ENCODE measurements at regions not wholly inside any gene's neighbourhood (a gene's known extent, or its start where the extent isn't known, plus 50 kb on each side); places are given as distances from the start of the nearest gene placed in this dataset.

DNA sequence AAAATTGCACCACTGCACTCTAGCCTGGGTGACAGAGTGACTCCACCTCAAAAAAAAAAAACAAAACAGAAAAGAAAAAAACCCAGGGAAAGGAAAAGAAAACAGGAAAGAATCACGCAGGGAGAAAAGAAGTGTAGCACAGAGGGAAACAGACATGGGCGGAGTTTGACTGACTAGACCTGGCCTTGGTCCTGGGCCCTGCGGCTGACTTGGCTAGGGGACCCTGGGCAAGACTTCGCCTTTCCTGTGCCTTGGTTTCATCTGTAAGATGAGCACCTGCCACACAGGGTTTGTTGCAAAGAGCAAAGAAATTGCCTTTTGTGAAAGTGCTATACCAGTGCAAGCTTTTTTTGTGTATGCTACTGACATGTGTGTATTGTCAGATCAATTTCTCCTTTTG, 71.3 kb upstream of the KCNG1 start:
- Histone ChIP-seq H2BK15ac (replicated peaks; ENCODE audit: low read depth) (no peak overlapping the region), H3K79me2 (ENCODE audit: control insufficient read depth, insufficient read depth, low read length) (no peaks in the 10 kb centered on the region), H3K79me1 (ENCODE audit: low read length) (no peaks in the 10 kb centered on the region), H3K56ac (ENCODE audit: low read length) (no peak overlapping the region), H2BK5ac (ENCODE audit: low read length) (no peak overlapping the region), H3K4me2 (ENCODE audit: low read length) (no peak overlapping the region), H4K5ac (ENCODE audit: low read length) (no peak overlapping the region), H3K27me3 (ENCODE audit: insufficient read depth, low read length, poor library complexity) (no peaks in the 10 kb centered on the region), H3K23ac (ENCODE audit: low read length) (no peak overlapping the region), H3K18ac (ENCODE audit: low read length) (no peak overlapping the region), H2AK5ac (ENCODE audit: low read length) (no peak overlapping the region), H3K4me1 (ENCODE audit: control insufficient read depth, low read depth, low read length) (peaks cover 10% of the 10 kb centered on the region), H4K8ac (ENCODE audit: low read depth, low read length) (no peak overlapping the region), H3K27ac (ENCODE audit: low read depth, low read length) (no peak overlapping the region), H3K36me3 (ENCODE audit: control insufficient read depth, insufficient read depth, low read length) (no peaks in the 10 kb centered on the region), H2BK120ac (ENCODE audit: low read depth, low read length) (no peak overlapping the region), H3K4ac (ENCODE audit: low read depth, low read length) (no peak overlapping the region), H3K9ac (ENCODE audit: low read length) (no peak overlapping the region), H3K4me3 (ENCODE audit: low read length) (no peak overlapping the region)
- WGBS (ENCODE audit: extremely low coverage, insufficient coverage, low lambda C conversion rate), result no CpG with 5 or more reads among the region's 4 CpGs
- DNase-seq, result no peak

DNA sequence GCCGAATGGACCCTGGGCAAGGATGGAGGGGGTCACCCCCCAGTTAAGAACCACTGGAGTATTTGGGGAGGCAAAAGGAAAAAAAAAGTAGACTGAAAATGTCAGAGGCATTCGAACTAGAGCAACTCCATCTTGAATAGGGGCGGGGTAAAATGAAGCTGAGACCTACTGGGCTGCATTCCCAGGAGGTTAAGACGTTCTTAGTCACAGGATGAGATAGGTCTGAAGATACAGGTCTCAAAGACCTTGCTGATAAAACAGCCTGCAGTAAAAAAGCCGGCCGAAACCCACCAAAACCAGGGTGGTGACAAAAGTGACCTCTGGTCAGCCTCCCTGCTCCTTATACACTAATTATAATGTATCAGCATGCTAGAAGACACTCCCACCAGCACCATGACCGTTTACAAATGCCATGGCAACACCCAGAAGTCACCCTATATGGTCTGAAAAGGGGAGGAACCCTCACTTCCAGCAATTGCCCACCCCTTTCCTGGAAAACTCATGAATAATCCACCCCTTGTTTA, 70.4 kb upstream of the KCNG1 start:
- Histone ChIP-seq H4K8ac (ENCODE audit: low read depth, low read length) (no peak overlapping the region), H2BK120ac (ENCODE audit: low read depth, low read length) (peak overlapping the region; percentile 19), H3K79me2 (ENCODE audit: control insufficient read depth, insufficient read depth, low read length) (no peaks in the 10 kb centered on the region), H4K5ac (ENCODE audit: low read length) (no peak overlapping the region), H3K56ac (ENCODE audit: low read length) (peak overlapping the region; percentile 28), H3K36me3 (ENCODE audit: control insufficient read depth, insufficient read depth, low read length) (no peaks in the 10 kb centered on the region), H3K27me3 (ENCODE audit: insufficient read depth, low read length, poor library complexity) (no peaks in the 10 kb centered on the region), H2BK15ac (replicated peaks; ENCODE audit: low read depth) (no peak overlapping the region), H3K27ac (ENCODE audit: low read depth, low read length) (peak overlapping the region; percentile 87), H3K9ac (ENCODE audit: low read length) (no peak overlapping the region), H3K79me1 (ENCODE audit: low read length) (no peaks in the 10 kb centered on the region), H3K4me1 (ENCODE audit: control insufficient read depth, low read depth, low read length) (peaks cover 10% of the 10 kb centered on the region), H3K4me3 (ENCODE audit: low read length) (no peak overlapping the region), H2BK5ac (ENCODE audit: low read length) (peak overlapping the region; percentile 9), H3K18ac (ENCODE audit: low read length) (peak overlapping the region; percentile 91), H3K23ac (ENCODE audit: low read length) (no peak overlapping the region), H3K4ac (ENCODE audit: low read depth, low read length) (peak overlapping the region; percentile 88), H3K4me2 (ENCODE audit: low read length) (no peak overlapping the region), H2AK5ac (ENCODE audit: low read length) (no peak overlapping the region)
- peak; percentile 87 for DNase-seq
- no CpG with 5 or more reads among the region's 7 CpGs for WGBS (ENCODE audit: extremely low coverage, insufficient coverage, low lambda C conversion rate)

DNA sequence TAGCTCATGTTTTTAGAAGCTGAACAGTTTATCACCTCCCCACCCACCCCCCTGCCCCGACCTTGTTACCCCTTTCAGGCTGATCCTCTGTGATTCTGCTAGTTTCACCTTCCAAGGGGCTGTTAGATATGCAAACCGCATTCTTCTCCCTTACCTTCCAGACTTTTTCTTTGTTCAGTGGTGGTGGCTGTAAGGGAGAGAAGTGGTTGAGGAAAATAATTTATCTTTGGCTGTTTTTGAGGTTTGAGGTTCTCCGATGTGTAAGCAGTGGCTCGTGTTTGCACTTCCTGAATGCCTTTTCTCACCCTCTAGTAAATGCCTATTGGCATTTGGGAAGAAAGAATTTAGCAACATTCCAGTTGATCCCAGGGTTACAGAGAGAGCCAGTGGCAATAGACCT, 69.4 kb upstream of the KCNG1 start:
- no peak overlapping the region for H3K4ac ChIP-seq (ENCODE audit: low read depth, low read length)
- peak overlapping the region; percentile 32 for H3K18ac ChIP-seq (ENCODE audit: low read length)
- H3K9ac ChIP-seq (ENCODE audit: low read length), result peak overlapping the region; percentile 2
- H4K5ac ChIP-seq (ENCODE audit: low read length), result no peak overlapping the region
- H2AK5ac ChIP-seq (ENCODE audit: low read length), result no peak overlapping the region
- no peak overlapping the region for H3K4me2 ChIP-seq (ENCODE audit: low read length)
- DNase-seq, result peak; percentile 95
- peak overlapping the region; percentile 9 for H2BK5ac ChIP-seq (ENCODE audit: low read length)
- peak overlapping the region; percentile 28 for H3K56ac ChIP-seq (ENCODE audit: low read length)
- H3K4me1 ChIP-seq (ENCODE audit: control insufficient read depth, low read depth, low read length), result peaks cover 10% of the 10 kb centered on the region
- no peak overlapping the region for H3K4me3 ChIP-seq (ENCODE audit: low read length)
- no peaks in the 10 kb centered on the region for H3K79me2 ChIP-seq (ENCODE audit: control insufficient read depth, insufficient read depth, low read length)
- H3K79me1 ChIP-seq (ENCODE audit: low read length), result no peaks in the 10 kb centered on the region
- no peak overlapping the region for H2BK15ac ChIP-seq (replicated peaks; ENCODE audit: low read depth)
- no peaks in the 10 kb centered on the region for H3K27me3 ChIP-seq (ENCODE audit: insufficient read depth, low read length, poor library complexity)
- H3K27ac ChIP-seq (ENCODE audit: low read depth, low read length), result peak overlapping the region; percentile 87
- H3K23ac ChIP-seq (ENCODE audit: low read length), result no peak overlapping the region
- H4K8ac ChIP-seq (ENCODE audit: low read depth, low read length), result no peak overlapping the region
- no peaks in the 10 kb centered on the region for H3K36me3 ChIP-seq (ENCODE audit: control insufficient read depth, insufficient read depth, low read length)
- H2BK120ac ChIP-seq (ENCODE audit: low read depth, low read length), result peak overlapping the region; percentile 19
- WGBS (ENCODE audit: extremely low coverage, insufficient coverage, low lambda C conversion rate), result no CpG with 5 or more reads among the region's 4 CpGs

DNA sequence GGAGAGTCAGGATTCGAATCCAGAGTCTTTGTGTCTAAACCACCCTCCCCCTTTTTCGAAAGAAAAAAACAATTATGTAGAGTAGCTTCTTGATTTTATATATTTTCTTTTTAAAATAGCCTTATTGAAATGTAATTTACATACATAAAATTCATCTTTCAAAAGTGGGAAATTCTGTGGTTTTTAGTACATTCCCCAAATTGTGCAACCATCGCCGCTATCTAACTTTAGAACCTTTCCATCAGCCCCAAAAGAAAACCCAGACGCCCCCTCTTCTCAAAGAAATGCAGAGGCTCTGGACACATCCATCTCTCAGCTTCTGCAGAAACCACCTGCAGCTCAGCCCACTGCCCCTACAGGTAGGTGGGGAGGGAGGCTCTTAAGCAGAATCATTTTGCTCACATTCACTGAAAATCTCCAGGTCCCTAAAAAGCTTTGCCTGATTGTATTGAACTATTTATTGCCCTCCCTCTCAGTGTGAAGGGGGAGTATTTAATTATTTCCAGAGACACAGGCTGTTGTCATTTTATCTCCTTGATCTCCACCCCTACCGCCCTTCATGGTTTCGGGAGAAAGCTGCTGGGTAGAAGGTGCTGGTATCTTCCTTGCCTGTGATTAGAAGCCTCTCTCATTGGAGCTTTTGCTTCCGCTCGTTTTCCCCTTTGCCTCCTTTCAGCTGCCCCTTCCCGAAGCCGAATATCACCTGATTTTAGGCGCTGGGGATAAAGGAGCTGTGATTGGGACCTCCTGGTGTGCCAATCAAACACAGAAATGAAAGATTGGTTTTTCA, 68.7 kb upstream of the KCNG1 start:
- Histone ChIP-seq H2AK5ac (ENCODE audit: low read length) (no peak overlapping the region), H4K8ac (ENCODE audit: low read depth, low read length) (no peak overlapping the region), H3K27ac (ENCODE audit: low read depth, low read length) (peak overlapping the region; percentile 87), H3K23ac (ENCODE audit: low read length) (no peak overlapping the region), H3K79me2 (ENCODE audit: control insufficient read depth, insufficient read depth, low read length) (no peaks in the 10 kb centered on the region), H2BK15ac (replicated peaks; ENCODE audit: low read depth) (no peak overlapping the region), H3K27me3 (ENCODE audit: insufficient read depth, low read length, poor library complexity) (no peaks in the 10 kb centered on the region), H3K56ac (ENCODE audit: low read length) (peak overlapping the region; percentile 28), H3K18ac (ENCODE audit: low read length) (peak overlapping the region; percentile 32), H2BK5ac (ENCODE audit: low read length) (peak overlapping the region; percentile 24), H3K4ac (ENCODE audit: low read depth, low read length) (no peak overlapping the region), H2BK120ac (ENCODE audit: low read depth, low read length) (peak overlapping the region; percentile 19), H3K4me3 (ENCODE audit: low read length) (no peak overlapping the region), H3K36me3 (ENCODE audit: control insufficient read depth, insufficient read depth, low read length) (no peaks in the 10 kb centered on the region), H3K9ac (ENCODE audit: low read length) (peak overlapping the region; percentile 1), H3K4me2 (ENCODE audit: low read length) (peak overlapping the region; percentile 7), H3K4me1 (ENCODE audit: control insufficient read depth, low read depth, low read length) (peaks cover 10% of the 10 kb centered on the region), H4K5ac (ENCODE audit: low read length) (no peak overlapping the region), H3K79me1 (ENCODE audit: low read length) (no peaks in the 10 kb centered on the region)
- peak; percentile 94 for DNase-seq
- WGBS (ENCODE audit: extremely low coverage, insufficient coverage, low lambda C conversion rate), result no CpG with 5 or more reads among the region's 12 CpGs

DNA sequence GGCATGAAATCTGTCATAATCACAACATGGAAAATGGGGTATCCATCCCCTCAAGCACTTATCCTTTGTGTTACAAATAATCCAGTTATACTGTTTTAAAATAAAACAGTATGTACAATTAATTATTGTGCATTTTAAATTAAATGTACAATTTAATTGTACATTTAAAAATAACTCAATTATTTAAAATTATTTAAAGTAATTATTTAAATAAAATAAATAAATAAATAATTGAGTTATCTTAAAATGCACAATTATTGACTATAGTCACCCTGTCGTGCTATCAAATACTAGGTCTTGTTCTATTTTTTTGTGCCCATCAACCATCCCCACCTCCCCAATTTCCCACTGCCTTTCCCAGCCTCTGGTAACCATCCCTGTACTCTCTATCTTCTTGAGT, 66.9 kb upstream of the KCNG1 start:
- H3K27me3 ChIP-seq (ENCODE audit: insufficient read depth, low read length, poor library complexity), result no peaks in the 10 kb centered on the region
- no peak for DNase-seq
- H3K56ac ChIP-seq (ENCODE audit: low read length), result no peak overlapping the region
- H3K4ac ChIP-seq (ENCODE audit: low read depth, low read length), result no peak overlapping the region
- H4K5ac ChIP-seq (ENCODE audit: low read length), result no peak overlapping the region
- H3K4me3 ChIP-seq (ENCODE audit: low read length), result no peak overlapping the region
- peaks cover 10% of the 10 kb centered on the region for H3K4me1 ChIP-seq (ENCODE audit: control insufficient read depth, low read depth, low read length)
- WGBS (ENCODE audit: extremely low coverage, insufficient coverage, low lambda C conversion rate), result no CpG with 5 or more reads among the region's 1 CpG
- H4K8ac ChIP-seq (ENCODE audit: low read depth, low read length), result no peak overlapping the region
- no peaks in the 10 kb centered on the region for H3K79me1 ChIP-seq (ENCODE audit: low read length)
- H3K36me3 ChIP-seq (ENCODE audit: control insufficient read depth, insufficient read depth, low read length), result no peaks in the 10 kb centered on the region
- H3K4me2 ChIP-seq (ENCODE audit: low read length), result no peak overlapping the region
- no peak overlapping the region for H3K27ac ChIP-seq (ENCODE audit: low read depth, low read length)
- no peak overlapping the region for H3K9ac ChIP-seq (ENCODE audit: low read length)
- H2AK5ac ChIP-seq (ENCODE audit: low read length), result no peak overlapping the region
- no peaks in the 10 kb centered on the region for H3K79me2 ChIP-seq (ENCODE audit: control insufficient read depth, insufficient read depth, low read length)
- no peak overlapping the region for H3K23ac ChIP-seq (ENCODE audit: low read length)
- H3K18ac ChIP-seq (ENCODE audit: low read length), result no peak overlapping the region
- no peak overlapping the region for H2BK5ac ChIP-seq (ENCODE audit: low read length)
- H2BK120ac ChIP-seq (ENCODE audit: low read depth, low read length), result no peak overlapping the region
- H2BK15ac ChIP-seq (replicated peaks; ENCODE audit: low read depth), result no peak overlapping the region
